DND-41 (cell line): ENCODE measurements at regions not wholly inside any gene's neighbourhood (a gene's known extent, or its start where the extent isn't known, plus 50 kb on each side); places are given as distances from the start of the nearest gene placed in this dataset.

Experiments
- ATAC-seq: fragments of 200-7000 bp; cut with Tn5 transposase; 3 replicates; pipeline ENCODE4 v1.9.1; 2021; ENCODE audit warnings: low read depth; ENCODE audit not compliant: insufficient read depth
- DNase-seq: peaks from one replicate; pipeline ENCODE4 v3.0.0-alpha.2; 2020
- H2AFZ ChIP-seq: 2 replicates; pipeline ENCODE4 v1.6.0; 2012; ENCODE audit warnings: low read depth, low read length
- H3K27ac ChIP-seq: 2 replicates; pipeline ENCODE4 v1.5.1; 2012; ENCODE audit warnings: low read length, inconsistent platforms
- H3K27me3 ChIP-seq: fragments of 200-600 bp; sonication (generic); 2 replicates; pipeline ENCODE4 v1.6.0; 2012; ENCODE audit warnings: low read length, mild to moderate bottlenecking, inconsistent platforms; ENCODE audit not compliant: insufficient read depth, poor library complexity
- H3K36me3 ChIP-seq: 2 replicates; pipeline ENCODE4 v1.5.1; 2012; ENCODE audit warnings: low read length, inconsistent platforms; ENCODE audit not compliant: insufficient read depth
- H3K4me1 ChIP-seq: 2 replicates; pipeline ENCODE4 v1.5.1; 2012; ENCODE audit warnings: mild to moderate bottlenecking, low read length; ENCODE audit not compliant: insufficient read depth
- H3K4me2 ChIP-seq: 2 replicates; pipeline ENCODE4 v1.6.0; 2012; ENCODE audit warnings: mild to moderate bottlenecking, moderate library complexity, low read length, inconsistent platforms; ENCODE audit not compliant: insufficient read depth
- H3K4me3 ChIP-seq, 2 experiments: fragments of 200-600 bp in 1 of 2; shearing (Covaris generic) in 1 of 2; 2 replicates each; pipeline ENCODE4 v1.5.1; 2012 to 2016; ENCODE audit warnings: inconsistent platforms in 2 of 2, low read length in 2 of 2, mild to moderate bottlenecking in 2 of 2, low read depth in 1 of 2, moderate library complexity in 1 of 2
- H3K79me2 ChIP-seq: 2 replicates; pipeline ENCODE4 v1.6.0; 2012; ENCODE audit warnings: low read length, inconsistent platforms; ENCODE audit not compliant: insufficient read depth
- H3K9ac ChIP-seq: 2 replicates; pipeline ENCODE4 v1.6.0; 2012; ENCODE audit warnings: low read depth, mild to moderate bottlenecking, inconsistent platforms, low read length, moderate library complexity
- H3K9me3 ChIP-seq: 2 replicates; pipeline ENCODE4 v1.5.1; 2012; ENCODE audit warnings: low read length, moderate library complexity, mild to moderate bottlenecking, inconsistent platforms; ENCODE audit not compliant: insufficient read depth, severe bottlenecking
- H4K20me1 ChIP-seq: 2 replicates; pipeline ENCODE4 v1.6.0; 2012; ENCODE audit warnings: low read length; ENCODE audit not compliant: insufficient read depth
- EZH2 ChIP-seq: IDR thresholded peaks from 3 replicates; pipeline ENCODE4 v1.6.1; 2012; ENCODE audit warnings: borderline replicate concordance, low read depth, mild to moderate bottlenecking, moderate library complexity, low read length, inconsistent platforms; ENCODE audit not compliant: severe bottlenecking
- TF ChIP-seq, protein P1 (sequence below): IDR thresholded peaks from 2 replicates; pipeline ENCODE4 v1.5.1; 2012; ENCODE audit warnings: borderline replicate concordance, low read length, moderate library complexity, mild to moderate bottlenecking; ENCODE audit not compliant: poor library complexity, severe bottlenecking; ENCODE audit errors: extremely low read depth

GRCh38 chr1:25131794-25132193, 100.5 kb downstream of the SYF2 start:
- no peak for TF ChIP-seq EZH2
- TF ChIP-seq, protein P1, sequence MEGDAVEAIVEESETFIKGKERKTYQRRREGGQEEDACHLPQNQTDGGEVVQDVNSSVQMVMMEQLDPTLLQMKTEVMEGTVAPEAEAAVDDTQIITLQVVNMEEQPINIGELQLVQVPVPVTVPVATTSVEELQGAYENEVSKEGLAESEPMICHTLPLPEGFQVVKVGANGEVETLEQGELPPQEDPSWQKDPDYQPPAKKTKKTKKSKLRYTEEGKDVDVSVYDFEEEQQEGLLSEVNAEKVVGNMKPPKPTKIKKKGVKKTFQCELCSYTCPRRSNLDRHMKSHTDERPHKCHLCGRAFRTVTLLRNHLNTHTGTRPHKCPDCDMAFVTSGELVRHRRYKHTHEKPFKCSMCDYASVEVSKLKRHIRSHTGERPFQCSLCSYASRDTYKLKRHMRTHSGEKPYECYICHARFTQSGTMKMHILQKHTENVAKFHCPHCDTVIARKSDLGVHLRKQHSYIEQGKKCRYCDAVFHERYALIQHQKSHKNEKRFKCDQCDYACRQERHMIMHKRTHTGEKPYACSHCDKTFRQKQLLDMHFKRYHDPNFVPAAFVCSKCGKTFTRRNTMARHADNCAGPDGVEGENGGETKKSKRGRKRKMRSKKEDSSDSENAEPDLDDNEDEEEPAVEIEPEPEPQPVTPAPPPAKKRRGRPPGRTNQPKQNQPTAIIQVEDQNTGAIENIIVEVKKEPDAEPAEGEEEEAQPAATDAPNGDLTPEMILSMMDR, result no peak
- Histone ChIP-seq H3K9ac (no peak overlapping the region), H3K4me3 (no peak overlapping the region), H3K27me3 (peaks cover 11% of the 10 kb centered on the region), H3K79me2 (no peaks in the 10 kb centered on the region), H4K20me1 (no peaks in the 10 kb centered on the region), H3K36me3 (no peaks in the 10 kb centered on the region), H3K9me3 (no peaks in the 10 kb centered on the region), H2AFZ (no peak overlapping the region), H3K4me1 (no peaks in the 10 kb centered on the region), H3K27ac (no peak overlapping the region), H3K4me2 (no peak overlapping the region)
- ATAC-seq, result no peak
- DNase-seq, result no peak

DNA sequence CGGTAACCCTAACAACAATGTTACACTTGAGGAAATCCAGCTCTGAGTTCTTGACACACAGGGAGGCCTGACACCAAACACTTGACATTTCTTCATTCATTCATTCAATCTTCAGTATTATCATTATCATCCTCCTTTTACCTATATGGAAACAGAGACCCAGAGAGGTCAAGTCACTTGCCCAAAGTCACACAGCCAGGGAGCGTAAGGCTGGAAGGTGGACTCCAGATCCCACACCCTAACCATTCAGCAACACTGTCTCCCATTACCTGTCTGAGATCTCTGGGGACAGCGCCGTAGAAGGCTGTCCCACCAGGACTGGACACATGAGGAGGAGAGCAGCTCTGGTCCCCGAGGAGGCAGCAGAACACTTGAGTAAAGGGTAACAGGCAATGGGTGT, 101.4 kb downstream of the SYF2 start:
- H2AFZ ChIP-seq, result no peak overlapping the region
- no peak overlapping the region for H3K9ac ChIP-seq
- no peak overlapping the region for H3K27ac ChIP-seq
- ATAC-seq (no peak), DNase-seq (no peak)
- TF ChIP-seq, protein P1, result no peak
- no peak for TF ChIP-seq EZH2
- H3K79me2 ChIP-seq, result no peaks in the 10 kb centered on the region
- H3K36me3 ChIP-seq, result no peaks in the 10 kb centered on the region
- no peaks in the 10 kb centered on the region for H4K20me1 ChIP-seq
- no peaks in the 10 kb centered on the region for H3K9me3 ChIP-seq
- H3K4me3 ChIP-seq, result no peak overlapping the region
- no peaks in the 10 kb centered on the region for H3K4me1 ChIP-seq
- H3K27me3 ChIP-seq, result peaks cover 14% of the 10 kb centered on the region
- H3K4me2 ChIP-seq, result no peak overlapping the region

- no peaks in the 10 kb centered on the region for H3K9me3 ChIP-seq
- no peaks in the 10 kb centered on the region for H3K36me3 ChIP-seq
- no peak overlapping the region for H3K9ac ChIP-seq
- H3K4me2 ChIP-seq, result no peak overlapping the region
- peaks cover 14% of the 10 kb centered on the region for H3K27me3 ChIP-seq
- ATAC-seq (no peak), DNase-seq (no peak)
- TF ChIP-seq, protein P1, result no peak
- no peak for TF ChIP-seq EZH2
- H4K20me1 ChIP-seq, result no peaks in the 10 kb centered on the region
- H2AFZ ChIP-seq, result no peak overlapping the region
- H3K79me2 ChIP-seq, result no peaks in the 10 kb centered on the region
- no peaks in the 10 kb centered on the region for H3K4me1 ChIP-seq
- no peak overlapping the region for H3K4me3 ChIP-seq
- no peak overlapping the region for H3K27ac ChIP-seq
Observed at GRCh38 chr1:25129380-25129779, 102.9 kb downstream of the SYF2 start.

GRCh38 chr1:25128121-25128621, 104.1 kb downstream of the SYF2 start:
- H3K27ac ChIP-seq, result no peak overlapping the region
- H3K27me3 ChIP-seq, result peaks cover 12% of the 10 kb centered on the region
- no peaks in the 10 kb centered on the region for H4K20me1 ChIP-seq
- TF ChIP-seq, protein P1, result no peak
- TF ChIP-seq EZH2, result no peak
- H3K9ac ChIP-seq, result no peak overlapping the region
- H3K79me2 ChIP-seq, result no peaks in the 10 kb centered on the region
- H3K9me3 ChIP-seq, result no peaks in the 10 kb centered on the region
- ATAC-seq (no peak), DNase-seq (no peak)
- no peaks in the 10 kb centered on the region for H3K36me3 ChIP-seq
- no peaks in the 10 kb centered on the region for H3K4me1 ChIP-seq
- H3K4me2 ChIP-seq, result no peak overlapping the region
- no peak overlapping the region for H2AFZ ChIP-seq
- H3K4me3 ChIP-seq, result no peak overlapping the region
